Breast epithelium (tissue), 4 donors: ENCODE measurements at regions not wholly inside any gene's neighbourhood (a gene's known extent, or its start where the extent isn't known, plus 50 kb on each side); places are given as distances from the start of the nearest gene placed in this dataset.

Experiments
- DNase-seq, 2 donors: peaks; one replicate each; pipeline ENCODE4 v3.0.0-alpha.2; 2019; ENCODE audit warnings: low spot score in 2 of 2
- H3K27ac ChIP-seq, 2 donors: fragments of 200-600 bp; sonication (generic) in 1 of 2; one replicate each; pipeline ENCODE4 v1.5.1; 2016 to 2019; ENCODE audit warnings: mild to moderate bottlenecking in 1 of 2
- H3K27me3 ChIP-seq, 2 donors: fragments of 200-600 bp; sonication (generic) in 1 of 2; one replicate each; pipeline versions ENCODE4 v1.5.1 to v1.6.0; 2017 to 2019; ENCODE audit warnings: control low read depth in 1 of 2, mild to moderate bottlenecking in 1 of 2
- H3K36me3 ChIP-seq: fragments of 200-600 bp; one replicate; pipeline ENCODE4 v1.5.1; 2019
- H3K4me1 ChIP-seq, 2 donors: fragments of 200-600 bp; sonication (generic); one replicate each; pipeline ENCODE4 v1.5.1; 2016 to 2019; ENCODE audit warnings: control low read depth in 1 of 2
- H3K4me3 ChIP-seq, 3 donors: fragments of 200-600 bp; sonication (generic); 1 replicate in 2 of 3; 2 replicates in 1 of 3; pipeline ENCODE4 v1.5.1; 2016 to 2019; ENCODE audit warnings: mild to moderate bottlenecking in 3 of 3, moderate library complexity in 2 of 3
- H3K9me3 ChIP-seq, 2 donors: fragments of 200-600 bp; sonication (generic) in 1 of 2; one replicate each; pipeline ENCODE4 v1.5.1; 2016 to 2019; ENCODE audit warnings: control low read depth in 1 of 2
- POLR2A ChIP-seq: fragments of 450-650 bp; IDR thresholded peaks from one replicate; pipeline ENCODE4 v1.6.1; 2016; ENCODE audit warnings: antibody characterized with exemption, mild to moderate bottlenecking, moderate library complexity
- POLR2AphosphoS5 ChIP-seq, 3 donors: sonication (generic); formaldehyde crosslinking; IDR thresholded peaks; one replicate each; pipeline ENCODE4 v1.6.1; 2017; ENCODE audit warnings: antibody characterized with exemption in 3 of 3
- intact Hi-C: fragments of 100-400 bp; cut with DNase I; formaldehyde crosslinking; loops from one replicate; pipeline ENCODE4 v1.15.1; 2023; ENCODE audit warnings: low total_unique reads
- TF ChIP-seq, protein P1 (sequence below), 3 donors: fragments of 450-650 bp; IDR thresholded peaks; one replicate each; pipeline ENCODE4 v1.5.1; 2016 to 2017; ENCODE audit warnings: antibody characterized with exemption in 3 of 3, mild to moderate bottlenecking in 3 of 3, moderate library complexity in 3 of 3

- Histone ChIP-seq H3K36me3 (no peaks in the 10 kb centered on the region), H3K27ac (no peak overlapping the region), H3K4me1 (no peaks in the 10 kb centered on the region), H3K27me3 (no peaks in the 10 kb centered on the region), H3K4me3 (no peak overlapping the region), H3K9me3 (peaks cover 0 to 4% of the 10 kb centered on the region in 2 donors)
- TF ChIP-seq POLR2A (no peak), POLR2AphosphoS5 (IDR thresholded peaks at IDR 0.05) (no peak)
- TF ChIP-seq, protein P1, sequence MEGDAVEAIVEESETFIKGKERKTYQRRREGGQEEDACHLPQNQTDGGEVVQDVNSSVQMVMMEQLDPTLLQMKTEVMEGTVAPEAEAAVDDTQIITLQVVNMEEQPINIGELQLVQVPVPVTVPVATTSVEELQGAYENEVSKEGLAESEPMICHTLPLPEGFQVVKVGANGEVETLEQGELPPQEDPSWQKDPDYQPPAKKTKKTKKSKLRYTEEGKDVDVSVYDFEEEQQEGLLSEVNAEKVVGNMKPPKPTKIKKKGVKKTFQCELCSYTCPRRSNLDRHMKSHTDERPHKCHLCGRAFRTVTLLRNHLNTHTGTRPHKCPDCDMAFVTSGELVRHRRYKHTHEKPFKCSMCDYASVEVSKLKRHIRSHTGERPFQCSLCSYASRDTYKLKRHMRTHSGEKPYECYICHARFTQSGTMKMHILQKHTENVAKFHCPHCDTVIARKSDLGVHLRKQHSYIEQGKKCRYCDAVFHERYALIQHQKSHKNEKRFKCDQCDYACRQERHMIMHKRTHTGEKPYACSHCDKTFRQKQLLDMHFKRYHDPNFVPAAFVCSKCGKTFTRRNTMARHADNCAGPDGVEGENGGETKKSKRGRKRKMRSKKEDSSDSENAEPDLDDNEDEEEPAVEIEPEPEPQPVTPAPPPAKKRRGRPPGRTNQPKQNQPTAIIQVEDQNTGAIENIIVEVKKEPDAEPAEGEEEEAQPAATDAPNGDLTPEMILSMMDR (IDR thresholded peaks at IDR 0.05), result no peak
- intact Hi-C loops, result no loop called here
- no peak for DNase-seq
These were observed 161.2 kb upstream of the GNAI1 start for GRCh38 chr7:79973455-79973854.

DNA sequence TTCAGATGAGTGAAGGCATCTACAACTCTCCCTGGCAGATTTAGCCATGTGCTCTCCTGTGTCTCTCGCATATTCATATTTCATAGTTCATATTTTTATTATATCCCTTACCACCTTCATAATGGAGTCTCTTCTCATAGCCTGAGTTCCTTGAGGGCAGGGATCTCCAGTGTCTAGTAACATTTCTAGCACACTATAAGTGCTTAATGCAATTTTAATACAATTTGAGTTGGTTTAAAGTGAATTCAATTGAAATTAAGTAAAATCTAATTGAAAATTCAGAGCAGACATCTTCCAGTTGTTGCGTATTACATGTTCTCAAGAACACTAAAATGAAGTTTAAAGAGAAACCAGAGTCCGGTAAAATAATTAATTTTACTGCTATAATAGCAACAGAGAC is 163.6 kb upstream of the GNAI1 start:
- TF ChIP-seq, protein P1 (IDR thresholded peaks at IDR 0.05), result no peak
- TF ChIP-seq POLR2A, result no peak
- TF ChIP-seq POLR2AphosphoS5 (IDR thresholded peaks at IDR 0.05), result no peak
- Histone ChIP-seq H3K4me3 (no peak overlapping the region), H3K27ac (no peak overlapping the region), H3K9me3 (no peaks in the 10 kb centered on the region), H3K27me3 (no peaks in the 10 kb centered on the region), H3K4me1 (no peaks in the 10 kb centered on the region), H3K36me3 (no peaks in the 10 kb centered on the region)
- intact Hi-C loops, result no loop called here
- DNase-seq, result no peak

GRCh38 chr7:79968894-79969293 is 165.7 kb upstream of the GNAI1 start:
- TF ChIP-seq, protein P1 (IDR thresholded peaks at IDR 0.05), result no peak
- TF ChIP-seq POLR2A (no peak), POLR2AphosphoS5 (IDR thresholded peaks at IDR 0.05) (no peak)
- H3K4me1 ChIP-seq, result no peaks in the 10 kb centered on the region
- H3K4me3 ChIP-seq, result no peak overlapping the region
- no peaks in the 10 kb centered on the region for H3K27me3 ChIP-seq
- H3K9me3 ChIP-seq, result no peaks in the 10 kb centered on the region
- intact Hi-C loops, result loop anchor here (5.0 kb wide), 1 partner anchor 822 kb away; no protein-coding TSS in a partner anchor
- H3K27ac ChIP-seq, result no peak overlapping the region
- no peak for DNase-seq
- no peaks in the 10 kb centered on the region for H3K36me3 ChIP-seq

DNA sequence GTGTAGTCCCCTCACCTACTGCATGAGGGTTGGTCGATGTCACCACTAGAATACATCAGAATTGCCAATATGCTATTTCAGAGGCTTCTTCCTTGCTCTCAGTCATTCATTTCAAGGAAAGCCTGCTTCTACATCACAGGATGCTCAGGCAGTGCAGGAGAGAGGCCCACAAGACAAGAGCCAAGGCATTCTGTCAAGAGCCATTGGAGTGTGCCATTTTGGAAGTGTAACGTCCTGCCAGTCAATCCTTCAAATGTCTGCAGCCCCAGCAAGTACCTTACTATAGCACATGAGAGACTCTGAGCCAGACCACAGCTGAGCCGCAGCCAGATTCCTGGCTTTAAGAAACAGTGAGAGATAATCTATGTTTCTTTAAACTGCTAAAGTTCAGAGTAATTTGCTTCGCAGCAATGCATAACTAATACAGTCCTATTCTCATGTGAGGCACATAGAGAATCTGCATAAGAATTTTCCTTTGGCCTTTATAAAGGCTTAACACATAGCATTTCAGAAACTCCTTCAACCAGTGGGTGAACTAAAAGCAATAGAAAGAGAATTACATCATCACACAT is 166.5 kb upstream of the GNAI1 start:
- Histone ChIP-seq H3K27ac (no peak overlapping the region), H3K27me3 (no peaks in the 10 kb centered on the region), H3K9me3 (no peaks in the 10 kb centered on the region), H3K4me3 (no peak overlapping the region), H3K4me1 (no peaks in the 10 kb centered on the region), H3K36me3 (no peaks in the 10 kb centered on the region)
- DNase-seq, result no peak
- intact Hi-C loops, result loop anchor here (5.0 kb wide), 1 partner anchor 821 kb away; no protein-coding TSS in a partner anchor
- TF ChIP-seq POLR2AphosphoS5 (IDR thresholded peaks at IDR 0.05) (no peak), POLR2A (no peak)
- TF ChIP-seq, protein P1 (IDR thresholded peaks at IDR 0.05), result no peak

GRCh38 chr7:79965946-79966345 is 168.7 kb upstream of the GNAI1 start:
- no peak overlapping the region for H3K4me3 ChIP-seq
- DNase-seq, result no peak
- intact Hi-C loops, result loop anchor here (5.0 kb wide), 1 partner anchor 819 kb away; no protein-coding TSS in a partner anchor
- no peaks in the 10 kb centered on the region for H3K9me3 ChIP-seq
- no peaks in the 10 kb centered on the region for H3K4me1 ChIP-seq
- no peaks in the 10 kb centered on the region for H3K27me3 ChIP-seq
- H3K27ac ChIP-seq, result no peak overlapping the region
- H3K36me3 ChIP-seq, result no peaks in the 10 kb centered on the region
- TF ChIP-seq, protein P1 (IDR thresholded peaks at IDR 0.05), result no peak
- TF ChIP-seq POLR2AphosphoS5 (IDR thresholded peaks at IDR 0.05), result no peak
- TF ChIP-seq POLR2A, result no peak
